Peyer's patch (tissue), 4 donors: ENCODE measurements at regions not wholly inside any gene's neighbourhood (a gene's known extent, or its start where the extent isn't known, plus 50 kb on each side); places are given as distances from the start of the nearest gene placed in this dataset.

Source experiments
- DNase-seq, 3 donors: peaks; one replicate each; pipeline ENCODE4 v3.0.0-alpha.2; 2017 to 2019
- H3K27ac ChIP-seq, 4 donors: fragments of 200-600 bp; sonication (generic); one replicate each; pipeline ENCODE4 v1.5.1; 2016 to 2019
- H3K27me3 ChIP-seq, 2 donors: fragments of 200-600 bp; sonication (generic); one replicate each; pipeline ENCODE4 v1.5.1; 2019
- H3K36me3 ChIP-seq, 3 donors: fragments of 200-600 bp; sonication (generic); one replicate each; pipeline ENCODE4 v1.5.1; 2016 to 2019
- H3K4me1 ChIP-seq, 4 donors: fragments of 200-600 bp; sonication (generic); one replicate each; pipeline ENCODE4 v1.5.1; 2016 to 2019
- H3K4me3 ChIP-seq, 4 donors: fragments of 200-600 bp; sonication (generic); 1 replicate in 3 of 4; 2 replicates in 1 of 4; pipeline ENCODE4 v1.5.1; 2016 to 2019; ENCODE audit warnings: mild to moderate bottlenecking in 1 of 4
- H3K9me3 ChIP-seq, 4 donors: fragments of 200-600 bp; sonication (generic); one replicate each; pipeline ENCODE4 v1.5.1; 2016 to 2019; ENCODE audit warnings: mild to moderate bottlenecking in 1 of 4
- POLR2A ChIP-seq, 2 donors: fragments of 450-650 bp; IDR thresholded peaks; one replicate each; pipeline ENCODE4 v1.5.1; 2017; ENCODE audit warnings: antibody characterized with exemption in 2 of 2, mild to moderate bottlenecking in 2 of 2, moderate library complexity in 2 of 2
- TF ChIP-seq, protein P1 (sequence below), 6 experiments: fragments of 450-650 bp in 4 of 6; fragments of 200-600 bp in 2 of 6; sonication (generic) in 1 of 6; IDR thresholded peaks; one replicate each; pipeline ENCODE4 v1.5.1; 2017 to 2019; ENCODE audit warnings: antibody characterized with exemption in 6 of 6, mild to moderate bottlenecking in 3 of 6, moderate library complexity in 1 of 6

GRCh38 chr1:5566924-5567323 lies 425.3 kb downstream of the NPHP4 start:
- Histone ChIP-seq H3K9me3 (no peaks in the 10 kb centered on the region), H3K27me3 (no peaks in the 10 kb centered on the region), H3K4me3 (no peak overlapping the region), H3K36me3 (no peaks in the 10 kb centered on the region), H3K4me1 (no peaks in the 10 kb centered on the region), H3K27ac (no peak overlapping the region)
- DNase-seq, result no peak
- TF ChIP-seq, protein P1, sequence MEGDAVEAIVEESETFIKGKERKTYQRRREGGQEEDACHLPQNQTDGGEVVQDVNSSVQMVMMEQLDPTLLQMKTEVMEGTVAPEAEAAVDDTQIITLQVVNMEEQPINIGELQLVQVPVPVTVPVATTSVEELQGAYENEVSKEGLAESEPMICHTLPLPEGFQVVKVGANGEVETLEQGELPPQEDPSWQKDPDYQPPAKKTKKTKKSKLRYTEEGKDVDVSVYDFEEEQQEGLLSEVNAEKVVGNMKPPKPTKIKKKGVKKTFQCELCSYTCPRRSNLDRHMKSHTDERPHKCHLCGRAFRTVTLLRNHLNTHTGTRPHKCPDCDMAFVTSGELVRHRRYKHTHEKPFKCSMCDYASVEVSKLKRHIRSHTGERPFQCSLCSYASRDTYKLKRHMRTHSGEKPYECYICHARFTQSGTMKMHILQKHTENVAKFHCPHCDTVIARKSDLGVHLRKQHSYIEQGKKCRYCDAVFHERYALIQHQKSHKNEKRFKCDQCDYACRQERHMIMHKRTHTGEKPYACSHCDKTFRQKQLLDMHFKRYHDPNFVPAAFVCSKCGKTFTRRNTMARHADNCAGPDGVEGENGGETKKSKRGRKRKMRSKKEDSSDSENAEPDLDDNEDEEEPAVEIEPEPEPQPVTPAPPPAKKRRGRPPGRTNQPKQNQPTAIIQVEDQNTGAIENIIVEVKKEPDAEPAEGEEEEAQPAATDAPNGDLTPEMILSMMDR (IDR thresholded peaks at IDR 0.05), result no peak
- TF ChIP-seq POLR2A (IDR thresholded peaks at IDR 0.05), result no peak

- H3K27me3 ChIP-seq, result no peaks in the 10 kb centered on the region
- no peak for DNase-seq
- no peak overlapping the region for H3K27ac ChIP-seq
- H3K36me3 ChIP-seq, result no peaks in the 10 kb centered on the region
- no peaks in the 10 kb centered on the region for H3K9me3 ChIP-seq
- H3K4me3 ChIP-seq, result no peak overlapping the region
- TF ChIP-seq POLR2A (IDR thresholded peaks at IDR 0.05), result no peak
- TF ChIP-seq, protein P1 (IDR thresholded peaks at IDR 0.05), result no peak
- H3K4me1 ChIP-seq, result no peaks in the 10 kb centered on the region
These were observed 426.7 kb downstream of the NPHP4 start for GRCh38 chr1:5565281-5566125.

GRCh38 chr1:5564578-5565257 lies 427.5 kb downstream of the NPHP4 start:
- TF ChIP-seq POLR2A (IDR thresholded peaks at IDR 0.05), result no peak
- TF ChIP-seq, protein P1 (IDR thresholded peaks at IDR 0.05), result no peak
- DNase-seq, result no peak

GRCh38 chr1:5563861-5564577 lies 428.2 kb downstream of the NPHP4 start:
- no peak for DNase-seq
- H3K9me3 ChIP-seq, result no peaks in the 10 kb centered on the region
- H3K4me3 ChIP-seq, result no peak overlapping the region
- H3K27ac ChIP-seq, result no peak overlapping the region
- no peaks in the 10 kb centered on the region for H3K27me3 ChIP-seq
- H3K36me3 ChIP-seq, result no peaks in the 10 kb centered on the region
- TF ChIP-seq POLR2A (IDR thresholded peaks at IDR 0.05), result no peak
- TF ChIP-seq, protein P1 (IDR thresholded peaks at IDR 0.05), result no peak
- no peaks in the 10 kb centered on the region for H3K4me1 ChIP-seq

More at GRCh38 chr1:5564578-5565257, 427.5 kb downstream of the NPHP4 start:
- Histone ChIP-seq H3K9me3 (no peaks in the 10 kb centered on the region), H3K27me3 (no peaks in the 10 kb centered on the region), H3K36me3 (no peaks in the 10 kb centered on the region), H3K4me3 (no peak overlapping the region), H3K4me1 (no peaks in the 10 kb centered on the region), H3K27ac (no peak overlapping the region)

DNA sequence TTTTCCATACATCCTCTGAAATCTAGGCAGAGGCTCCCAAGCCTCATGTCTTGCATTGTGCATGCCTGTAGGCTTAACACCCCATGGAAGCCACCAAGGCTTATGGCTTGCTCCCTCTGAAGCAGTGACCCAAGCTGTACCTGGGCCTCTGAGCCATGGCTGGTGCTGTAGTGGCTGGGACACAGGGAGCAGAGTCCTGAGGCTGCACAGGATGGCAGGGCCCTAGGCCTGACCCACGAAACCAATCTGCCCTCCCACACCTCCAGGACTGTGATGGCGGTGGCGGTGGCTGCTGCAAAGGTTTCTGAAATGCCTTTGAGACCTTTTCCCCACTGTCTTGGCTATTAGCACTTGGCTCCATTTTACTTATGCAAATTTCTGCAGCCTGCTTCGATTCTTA lies 429.5 kb downstream of the NPHP4 start:
- Histone ChIP-seq H3K9me3 (peaks cover 0 to 2% (median 0%) of the 10 kb centered on the region in 4 donors), H3K36me3 (no peaks in the 10 kb centered on the region), H3K27ac (no peak overlapping the region), H3K27me3 (no peaks in the 10 kb centered on the region), H3K4me1 (no peaks in the 10 kb centered on the region), H3K4me3 (no peak overlapping the region)
- DNase-seq, result no peak
- TF ChIP-seq, protein P1 (IDR thresholded peaks at IDR 0.05), result no peak
- TF ChIP-seq POLR2A (IDR thresholded peaks at IDR 0.05), result no peak
